IPS DF 6.9 (cell line): ENCODE measurements at regions not wholly inside any gene's neighbourhood (a gene's known extent, or its start where the extent isn't known, plus 50 kb on each side); places are given as distances from the start of the nearest gene placed in this dataset.

Experiments
- DNase-seq: peaks from one replicate; pipeline ENCODE4 v3.0.0-alpha.2; 2013; ENCODE audit warnings: low read depth, low spot score
- H3K27ac ChIP-seq: one replicate; pipeline ENCODE4 v1.5.1; 2013; ENCODE audit warnings: low read length, control low read depth
- H3K27me3 ChIP-seq: 2 replicates; pipeline ENCODE4 v1.6.1; 2013; ENCODE audit warnings: mild to moderate bottlenecking, low read length; ENCODE audit not compliant: control insufficient read depth, insufficient read depth
- H3K36me3 ChIP-seq: 2 replicates; pipeline ENCODE4 v1.6.1; 2013; ENCODE audit warnings: low read length; ENCODE audit not compliant: control insufficient read depth, insufficient read depth
- H3K4me1 ChIP-seq: 2 replicates; pipeline ENCODE4 v1.6.1; 2013; ENCODE audit warnings: low read length; ENCODE audit not compliant: control insufficient read depth, insufficient read depth
- H3K4me3 ChIP-seq: 2 replicates; pipeline ENCODE4 v1.5.1; 2013; ENCODE audit warnings: mild to moderate bottlenecking, low read length
- H3K9me3 ChIP-seq: 2 replicates; pipeline ENCODE4 v1.6.1; 2013; ENCODE audit warnings: low read length, inconsistent platforms; ENCODE audit not compliant: control insufficient read depth, insufficient read depth
- WGBS: extraction: QIAGEN DNeasy Blood & Tissue Kit; methylation state at CpG from one replicate; pipeline ENCODE4 v1.1.7; 2013; ENCODE audit warnings: mixed read lengths, missing lambda C conversion rate; ENCODE audit not compliant: insufficient read length, insufficient coverage; 5-methylcytosine and 5-hydroxymethylcytosine counted together

DNA sequence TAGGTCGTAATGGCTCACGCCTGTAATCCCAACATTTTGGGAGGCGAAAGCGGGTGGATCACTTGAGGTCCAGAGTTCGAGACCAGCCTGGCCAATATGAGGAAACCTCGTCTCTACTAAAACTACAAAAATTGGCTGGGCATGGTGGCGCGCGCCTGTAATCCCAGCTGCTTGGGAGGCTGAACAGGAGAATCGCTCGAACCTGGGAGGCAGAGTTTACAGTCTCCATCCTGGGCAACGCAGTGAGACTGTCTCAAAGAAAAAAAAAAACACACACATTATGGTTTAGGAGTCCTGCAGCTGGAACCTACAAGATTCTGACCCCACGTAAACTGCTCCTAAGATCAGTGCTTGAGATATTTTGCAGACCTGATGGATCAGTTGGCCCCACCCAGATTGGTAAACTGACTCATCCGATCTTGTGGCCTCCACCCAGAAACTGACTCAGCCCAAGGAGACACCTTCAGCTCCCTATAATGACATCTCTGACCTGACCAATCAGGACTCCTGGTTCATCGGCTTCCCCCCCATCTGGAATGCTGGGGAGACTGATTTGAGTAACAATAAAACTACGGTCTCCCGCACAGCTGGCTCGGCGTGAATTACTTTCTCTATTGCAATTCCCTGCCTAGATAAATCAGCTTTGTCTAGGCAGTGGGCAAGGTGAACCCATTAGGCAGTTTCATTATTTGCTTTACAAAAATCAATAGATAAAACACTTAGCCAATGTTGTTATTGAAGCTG is 96.2 kb upstream of the BTN3A2 start:
- Histone ChIP-seq H3K27ac (no peak overlapping the region), H3K9me3 (no peaks in the 10 kb centered on the region), H3K27me3 (no peaks in the 10 kb centered on the region), H3K4me1 (no peaks in the 10 kb centered on the region), H3K4me3 (no peak overlapping the region), H3K36me3 (no peaks in the 10 kb centered on the region)
- whole genome bisulfite sequencing, result no CpG with 5 or more reads among the region's 19 CpGs
- DNase-seq, result no peak

DNA sequence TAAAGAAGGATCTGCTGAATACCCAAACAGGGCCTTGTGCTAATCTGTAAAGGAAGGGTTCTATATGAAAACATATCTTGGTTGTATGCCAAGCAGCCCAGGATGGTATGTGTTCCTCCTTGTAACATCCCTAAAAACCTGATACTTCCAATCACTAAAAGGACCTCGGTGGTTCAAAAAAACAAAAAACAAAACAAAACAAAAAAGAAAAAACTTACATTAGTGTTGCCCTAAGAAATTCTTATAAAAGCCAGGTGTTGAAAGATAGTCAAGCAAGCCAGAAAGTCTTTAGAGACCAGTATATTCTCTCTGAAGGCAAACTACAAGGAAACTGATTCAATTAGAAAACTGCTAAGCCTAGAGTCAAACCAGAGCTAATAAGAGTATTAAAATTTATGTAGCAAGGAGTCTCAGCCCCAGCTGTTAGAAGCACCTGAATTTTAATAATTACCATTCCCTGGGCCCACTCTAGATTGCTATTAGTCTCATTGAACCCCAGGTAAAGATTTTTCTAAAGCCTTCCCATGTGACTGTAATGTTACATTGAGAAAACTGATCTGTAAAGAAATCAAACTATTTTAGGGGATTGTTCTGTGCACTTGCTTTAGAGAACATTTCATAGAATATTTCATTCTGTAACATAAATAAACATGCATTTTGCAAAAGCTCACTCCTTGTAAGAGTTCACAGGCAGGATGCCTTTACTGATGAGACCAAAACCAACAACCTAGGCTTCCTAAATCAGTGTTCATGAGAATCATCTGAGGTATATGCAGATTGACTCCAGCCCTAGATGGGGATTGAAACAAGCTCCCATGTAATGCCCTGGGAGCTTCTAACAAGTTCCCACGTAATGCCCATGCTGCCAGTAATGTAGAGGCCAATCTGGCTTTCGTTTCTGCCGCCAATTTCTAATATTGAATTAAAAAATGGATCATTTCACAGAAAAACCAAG is 95.2 kb upstream of the BTN3A2 start:
- DNase-seq, result no peak
- no CpG with 5 or more reads among the region's 4 CpGs for WGBS
- H3K27ac ChIP-seq, result no peak overlapping the region
- H3K4me3 ChIP-seq, result peak overlapping the region; percentile 87; the same call in 1 of the 2 replicates
- H3K4me1 ChIP-seq, result no peaks in the 10 kb centered on the region; the same call in 1 of the 2 replicates
- H3K9me3 ChIP-seq, result no peaks in the 10 kb centered on the region
- no peaks in the 10 kb centered on the region for H3K36me3 ChIP-seq
- H3K27me3 ChIP-seq, result no peaks in the 10 kb centered on the region

- WGBS, result no CpG with 5 or more reads among the region's 10 CpGs
- Histone ChIP-seq H3K27ac (peak overlapping the region; percentile 2), H3K4me3 (peak overlapping the region; percentile 87), H3K27me3 (no peaks in the 10 kb centered on the region), H3K36me3 (no peaks in the 10 kb centered on the region), H3K4me1 (peaks cover under 1% of the 10 kb centered on the region; the same call in 1 of the 2 replicates), H3K9me3 (no peaks in the 10 kb centered on the region)
- DNase-seq, result no peak
Measured at GRCh38 chr6:26270486-26270861, 94.5 kb upstream of the BTN3A2 start.

DNA sequence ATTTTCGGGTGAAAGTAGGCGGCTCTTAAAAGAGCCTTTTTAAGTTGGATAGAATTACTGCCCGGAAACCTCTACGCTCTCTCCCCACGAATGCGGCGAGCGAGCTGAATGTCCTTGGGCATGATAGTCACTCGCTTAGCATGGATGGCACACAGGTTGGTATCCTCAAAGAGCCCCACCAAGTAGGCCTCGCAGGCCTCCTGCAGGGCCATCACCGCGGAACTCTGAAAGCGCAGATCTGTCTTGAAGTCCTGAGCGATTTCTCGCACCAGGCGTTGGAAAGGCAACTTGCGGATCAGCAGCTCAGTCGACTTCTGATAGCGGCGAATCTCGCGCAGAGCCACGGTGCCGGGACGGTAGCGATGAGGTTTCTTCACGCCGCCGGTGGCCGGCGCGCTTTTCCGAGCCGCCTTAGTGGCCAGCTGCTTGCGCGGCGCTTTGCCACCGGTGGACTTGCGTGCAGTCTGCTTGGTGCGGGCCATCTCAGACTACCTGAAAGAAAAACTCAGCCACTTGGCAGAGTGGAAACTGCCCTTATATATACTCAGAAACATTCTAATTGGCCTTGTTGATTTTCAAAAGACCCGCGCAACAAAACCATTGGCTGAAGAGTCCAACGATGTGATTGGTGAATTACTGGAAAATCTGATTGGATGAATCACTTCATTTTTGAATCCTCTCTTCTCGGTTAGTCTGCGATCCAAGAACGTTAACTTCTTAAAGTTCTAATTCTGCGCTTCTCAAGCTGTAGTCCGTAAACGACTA is 93.9 kb upstream of the BTN3A2 start:
- Histone ChIP-seq H3K4me1 (peaks cover 1% of the 10 kb centered on the region; the same call in 1 of the 2 replicates), H3K27me3 (no peaks in the 10 kb centered on the region), H3K9me3 (no peaks in the 10 kb centered on the region), H3K27ac (peak overlapping the region; percentile 2), H3K36me3 (no peaks in the 10 kb centered on the region), H3K4me3 (peak overlapping the region; percentile 87)
- no CpG with 5 or more reads among the region's 49 CpGs for WGBS
- no peak for DNase-seq

GRCh38 chr6:26271668-26272024 is 93.4 kb upstream of the BTN3A2 start:
- Histone ChIP-seq H3K27ac (no peak overlapping the region), H3K27me3 (no peaks in the 10 kb centered on the region), H3K9me3 (no peaks in the 10 kb centered on the region), H3K4me3 (peak overlapping the region; percentile 87; the same call in 1 of the 2 replicates), H3K36me3 (no peaks in the 10 kb centered on the region), H3K4me1 (peaks cover 1% of the 10 kb centered on the region; the same call in 1 of the 2 replicates)
- DNase-seq, result no peak
- no CpG with 5 or more reads among the region's 9 CpGs for WGBS

GRCh38 chr6:26272171-26272637 is 92.8 kb upstream of the BTN3A2 start:
- Histone ChIP-seq H3K27me3 (no peaks in the 10 kb centered on the region), H3K9me3 (no peaks in the 10 kb centered on the region), H3K4me1 (peaks cover 1% of the 10 kb centered on the region; the same call in 1 of the 2 replicates), H3K4me3 (peak overlapping the region; percentile 87), H3K36me3 (no peaks in the 10 kb centered on the region), H3K27ac (no peak overlapping the region)
- DNase-seq, result no peak
- no CpG with 5 or more reads among the region's 31 CpGs for WGBS

- no CpG with 5 or more reads among the region's 21 CpGs for WGBS
- no peak for DNase-seq
- Histone ChIP-seq H3K27me3 (no peaks in the 10 kb centered on the region), H3K4me1 (peaks cover 1% of the 10 kb centered on the region; the same call in 1 of the 2 replicates), H3K27ac (no peak overlapping the region), H3K4me3 (peak overlapping the region; percentile 87; the same call in 1 of the 2 replicates), H3K9me3 (no peaks in the 10 kb centered on the region), H3K36me3 (no peaks in the 10 kb centered on the region)
Measured at GRCh38 chr6:26273673-26274588, 91.1 kb upstream of the BTN3A2 start.

- H3K27ac ChIP-seq, result no peak overlapping the region
- no CpG with 5 or more reads among the region's 2 CpGs for WGBS
Measured at GRCh38 chr6:26275663-26276062, 89.3 kb upstream of the BTN3A2 start.

GRCh38 chr6:26276841-26277648 is 88.0 kb upstream of the BTN3A2 start:
- Histone ChIP-seq H3K4me1 (peaks cover 1% of the 10 kb centered on the region; the same call in 1 of the 2 replicates), H3K27ac (no peak overlapping the region), H3K27me3 (no peaks in the 10 kb centered on the region), H3K9me3 (no peaks in the 10 kb centered on the region), H3K36me3 (no peaks in the 10 kb centered on the region), H3K4me3 (no peak overlapping the region)
- DNase-seq, result no peak
- no CpG with 5 or more reads among the region's 6 CpGs for WGBS

More at GRCh38 chr6:26275663-26276062, 89.3 kb upstream of the BTN3A2 start:
- H3K4me1 ChIP-seq, result peaks cover 1% of the 10 kb centered on the region; the same call in 1 of the 2 replicates
- H3K4me3 ChIP-seq, result no peak overlapping the region
- no peaks in the 10 kb centered on the region for H3K36me3 ChIP-seq
- no peak for DNase-seq
- H3K27me3 ChIP-seq, result no peaks in the 10 kb centered on the region
- H3K9me3 ChIP-seq, result no peaks in the 10 kb centered on the region
